ENCODE measurements at regions not wholly inside any gene's neighbourhood (a gene's known extent, or its start where the extent isn't known, plus 50 kb on each side); places are given as distances from the start of the nearest gene placed in this dataset.

- no peak for DNase-seq
- Mint-ChIP-seq H3K4me3 (ENCODE audit: low read depth, unreplicated experiment) (no peak overlapping the region), H3K4me1 (ENCODE audit: low read depth, unreplicated experiment) (no peaks in the 10 kb centered on the region), H3K27me3 (ENCODE audit: unreplicated experiment) (no peaks in the 10 kb centered on the region), H3K9me3 (ENCODE audit: low read depth, unreplicated experiment) (peaks cover 2% of the 10 kb centered on the region), H3K36me3 (ENCODE audit: insufficient read depth, unreplicated experiment) (no peaks in the 10 kb centered on the region), H3K27ac (ENCODE audit: unreplicated experiment) (no peak overlapping the region)
- CTCF ChIA-PET: no interaction called here
- intact Hi-C loops (cut with micrococcal nuclease; ENCODE audit: unreplicated experiment): no loop called here
- no peak for TF ChIP-seq CTCF (IDR thresholded peaks at IDR 0.05; ENCODE audit: unreplicated experiment)
- no TSS peak for BruUV-seq (replicated peaks)
These were observed 610.2 kb downstream of the UBE2NL start for GRCh38 chrX:144494074-144494473.

- Mint-ChIP-seq H3K9me3 (ENCODE audit: low read depth, unreplicated experiment) (peaks cover 6% of the 10 kb centered on the region), H3K4me3 (ENCODE audit: low read depth, unreplicated experiment) (no peak overlapping the region), H3K27me3 (ENCODE audit: unreplicated experiment) (no peaks in the 10 kb centered on the region), H3K4me1 (ENCODE audit: low read depth, unreplicated experiment) (peaks cover 13% of the 10 kb centered on the region), H3K36me3 (ENCODE audit: insufficient read depth, unreplicated experiment) (no peaks in the 10 kb centered on the region), H3K27ac (ENCODE audit: unreplicated experiment) (no peak overlapping the region)
- no TSS peak for BruUV-seq (replicated peaks)
- CTCF ChIA-PET: no interaction called here
- TF ChIP-seq CTCF (IDR thresholded peaks at IDR 0.05; ENCODE audit: unreplicated experiment): no peak
- intact Hi-C loops (cut with micrococcal nuclease; ENCODE audit: unreplicated experiment): no loop called here
- DNase-seq: no peak
These were observed 648.0 kb downstream of the UBE2NL start for GRCh38 chrX:144531877-144532276.

- no peak overlapping the region for H3K27ac Mint-ChIP-seq (ENCODE audit: unreplicated experiment)
- intact Hi-C loops (cut with micrococcal nuclease; ENCODE audit: unreplicated experiment): no loop called here
- H3K4me3 Mint-ChIP-seq (ENCODE audit: low read depth, unreplicated experiment): no peak overlapping the region
- H3K36me3 Mint-ChIP-seq (ENCODE audit: insufficient read depth, unreplicated experiment): no peaks in the 10 kb centered on the region
- no peaks in the 10 kb centered on the region for H3K27me3 Mint-ChIP-seq (ENCODE audit: unreplicated experiment)
- H3K4me1 Mint-ChIP-seq (ENCODE audit: low read depth, unreplicated experiment): no peaks in the 10 kb centered on the region
- BruUV-seq (replicated peaks): no TSS peak
- DNase-seq: no peak
- TF ChIP-seq CTCF (IDR thresholded peaks at IDR 0.05; ENCODE audit: unreplicated experiment): no peak
- CTCF ChIA-PET: no interaction called here
- H3K9me3 Mint-ChIP-seq (ENCODE audit: low read depth, unreplicated experiment): peaks cover 4% of the 10 kb centered on the region
These were observed 680.7 kb upstream of the SPANXN1 start for GRCh38 chrX:144566592-144566991.

- no peak overlapping the region for H3K27ac Mint-ChIP-seq (ENCODE audit: unreplicated experiment)
- H3K27me3 Mint-ChIP-seq (ENCODE audit: unreplicated experiment): no peaks in the 10 kb centered on the region
- no peaks in the 10 kb centered on the region for H3K36me3 Mint-ChIP-seq (ENCODE audit: insufficient read depth, unreplicated experiment)
- no peaks in the 10 kb centered on the region for H3K4me1 Mint-ChIP-seq (ENCODE audit: low read depth, unreplicated experiment)
- peaks cover 3% of the 10 kb centered on the region for H3K9me3 Mint-ChIP-seq (ENCODE audit: low read depth, unreplicated experiment)
- intact Hi-C loops (cut with micrococcal nuclease; ENCODE audit: unreplicated experiment): no loop called here
- no peak for TF ChIP-seq CTCF (IDR thresholded peaks at IDR 0.05; ENCODE audit: unreplicated experiment)
- CTCF ChIA-PET: no interaction called here
- DNase-seq: peak; percentile 39
- H3K4me3 Mint-ChIP-seq (ENCODE audit: low read depth, unreplicated experiment): no peak overlapping the region
- BruUV-seq (replicated peaks): no TSS peak
These were observed 660.5 kb upstream of the SPANXN1 start for GRCh38 chrX:144586756-144587155.

- peaks cover 7% of the 10 kb centered on the region for H3K9me3 Mint-ChIP-seq (ENCODE audit: low read depth, unreplicated experiment)
- CTCF ChIA-PET: no interaction called here
- DNase-seq: no peak
- H3K27ac Mint-ChIP-seq (ENCODE audit: unreplicated experiment): no peak overlapping the region
- no peak for TF ChIP-seq CTCF (IDR thresholded peaks at IDR 0.05; ENCODE audit: unreplicated experiment)
- no peak overlapping the region for H3K4me3 Mint-ChIP-seq (ENCODE audit: low read depth, unreplicated experiment)
- no peaks in the 10 kb centered on the region for H3K4me1 Mint-ChIP-seq (ENCODE audit: low read depth, unreplicated experiment)
- H3K27me3 Mint-ChIP-seq (ENCODE audit: unreplicated experiment): no peaks in the 10 kb centered on the region
- no peaks in the 10 kb centered on the region for H3K36me3 Mint-ChIP-seq (ENCODE audit: insufficient read depth, unreplicated experiment)
- BruUV-seq (replicated peaks): no TSS peak
- intact Hi-C loops (cut with micrococcal nuclease; ENCODE audit: unreplicated experiment): no loop called here
These were observed 655.3 kb upstream of the SPANXN1 start for GRCh38 chrX:144592036-144592435.

All from Calu3 (cell line).